ENCODE measurements at regions not wholly inside any gene's neighbourhood (a gene's known extent, or its start where the extent isn't known, plus 50 kb on each side); places are given as distances from the start of the nearest gene placed in this dataset.
"Not testable (repeated sequence)": the region's sequence is repeated elsewhere in the genome, so short reads cannot be mapped to it uniquely, and the experiment has no call there.

GRCh38 chr9:78438780-78439179 lies 141.9 kb downstream of the PSAT1 start:
- FAIRE-seq, result no peak

- peak; percentile 86 for FAIRE-seq
Observed at GRCh38 chr9:78439190-78439865, 142.4 kb downstream of the PSAT1 start.

- FAIRE-seq, result no peak
Observed at GRCh38 chr9:78439866-78440830, 143.2 kb downstream of the PSAT1 start.

GRCh38 chr9:78441396-78441795 lies 144.5 kb downstream of the PSAT1 start:
- no peak for FAIRE-seq

DNA sequence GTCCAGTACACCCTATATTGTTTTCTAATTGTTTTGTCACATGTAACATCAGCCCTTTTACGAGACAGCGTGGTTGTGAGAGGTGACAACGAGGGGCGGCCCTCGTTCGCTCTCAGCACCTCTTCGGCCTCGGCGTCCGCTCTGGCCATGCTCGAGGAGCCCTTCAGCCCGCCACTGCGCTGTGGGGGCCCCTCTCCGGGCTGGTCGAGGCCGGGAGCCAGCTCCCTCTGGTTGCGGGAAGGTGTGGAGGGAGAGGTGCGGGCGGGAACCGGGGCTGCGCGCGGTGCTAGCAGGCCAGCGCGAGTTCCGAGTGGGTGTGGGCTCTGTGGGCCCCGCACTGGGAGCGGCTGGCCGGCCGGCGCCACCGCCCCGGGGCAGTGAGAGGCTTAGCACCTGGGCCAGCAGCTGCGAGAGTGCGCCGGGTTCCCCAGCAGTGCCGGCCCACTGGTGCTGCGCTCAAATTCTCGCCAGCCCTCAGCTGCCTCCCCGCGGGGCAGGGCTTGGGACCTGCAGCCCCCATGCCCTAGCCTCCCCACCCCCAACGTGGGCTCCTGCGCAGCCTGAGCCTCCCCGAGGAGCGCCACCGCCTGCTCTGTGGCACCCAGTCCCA lies 145.0 kb downstream of the PSAT1 start:
- FAIRE-seq, result no peak

DNA sequence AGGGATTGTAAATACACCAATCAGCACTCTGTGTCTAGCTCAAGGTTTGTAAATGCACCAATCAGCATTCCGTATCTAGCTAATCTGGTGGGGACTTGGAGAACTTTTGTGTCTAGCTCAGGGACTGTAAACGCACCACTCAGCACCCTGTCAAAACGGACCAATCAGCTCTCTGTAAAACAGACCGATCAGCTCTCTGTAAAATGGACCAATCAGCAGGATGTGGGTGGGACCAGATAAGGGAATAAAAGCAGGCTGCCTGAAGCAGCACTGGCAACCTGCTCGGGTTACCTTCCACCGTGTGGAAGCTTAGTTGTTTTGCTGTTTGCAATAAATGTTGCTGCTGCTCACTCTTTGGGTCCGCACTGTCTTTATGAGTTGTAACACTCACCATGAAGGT lies 145.7 kb downstream of the PSAT1 start:
- FAIRE-seq, result not testable (repeated sequence)

DNA sequence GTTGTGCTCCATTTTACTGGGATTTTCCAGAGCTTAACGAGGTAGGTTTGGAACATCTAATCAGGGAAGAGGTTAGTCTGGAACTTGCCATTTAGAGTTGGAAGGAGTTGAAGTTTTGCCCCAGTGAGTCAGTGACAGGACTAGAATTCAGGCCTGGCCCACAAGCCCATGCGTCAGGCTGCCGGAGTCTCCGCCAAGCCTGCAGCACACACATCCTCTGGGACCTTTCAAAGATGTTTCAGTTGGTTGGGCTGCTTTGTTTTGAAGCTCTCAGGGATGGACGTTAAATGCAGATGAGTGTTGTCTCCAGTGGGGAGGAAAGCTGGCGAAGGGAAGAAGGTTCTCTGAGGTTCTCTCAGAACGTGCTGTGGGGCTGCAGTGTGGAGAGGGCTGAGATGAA lies 147.0 kb downstream of the PSAT1 start:
- FAIRE-seq, result no peak

GRCh38 chr9:78448960-78449673 lies 152.2 kb downstream of the PSAT1 start:
- FAIRE-seq, result no peak

DNA sequence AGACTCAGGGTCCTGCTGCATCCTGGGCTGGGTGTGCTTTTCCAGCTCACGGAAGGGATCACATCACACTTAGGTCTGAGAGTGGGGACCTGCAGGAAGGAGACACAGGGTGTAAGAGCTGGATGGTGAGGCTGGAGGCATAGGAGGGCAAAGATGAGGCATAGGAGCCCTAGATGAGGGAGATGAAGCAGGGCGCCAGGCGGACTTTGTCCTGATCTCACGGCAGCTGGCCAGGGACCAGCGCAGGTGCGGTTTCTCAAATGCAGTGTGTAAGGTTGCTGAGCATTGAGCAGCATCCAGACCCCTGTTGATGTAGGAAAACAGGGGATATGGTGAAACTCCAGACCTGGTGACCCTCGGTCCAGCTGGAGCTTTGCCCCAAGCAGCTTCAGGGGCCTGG lies 156.5 kb downstream of the PSAT1 start:
- FAIRE-seq, result no peak

- FAIRE-seq, result no peak
Observed at GRCh38 chr9:78462611-78463010, 165.7 kb downstream of the PSAT1 start.

DNA sequence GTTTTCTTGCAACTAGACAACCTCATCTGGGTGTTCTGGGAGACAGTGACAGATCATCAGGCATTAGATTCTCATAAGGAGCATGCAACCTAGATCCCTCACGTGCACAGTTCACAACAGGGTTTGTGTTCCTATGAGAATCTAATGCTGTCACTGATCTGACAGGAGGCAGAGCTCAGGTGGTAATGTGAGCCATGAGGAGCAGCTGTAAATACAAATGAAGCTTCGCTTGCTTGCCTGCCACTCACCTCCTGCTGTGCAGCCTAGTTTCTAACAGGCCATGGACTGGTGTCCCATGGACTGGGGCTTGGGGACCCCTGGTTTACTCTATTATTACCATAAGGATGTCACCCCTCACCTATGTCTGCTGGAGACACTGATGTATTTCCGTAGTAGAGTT lies 166.8 kb downstream of the PSAT1 start:
- no peak for FAIRE-seq

GRCh38 chr9:78468231-78468630 lies 171.3 kb downstream of the PSAT1 start:
- FAIRE-seq, result no peak

DNA sequence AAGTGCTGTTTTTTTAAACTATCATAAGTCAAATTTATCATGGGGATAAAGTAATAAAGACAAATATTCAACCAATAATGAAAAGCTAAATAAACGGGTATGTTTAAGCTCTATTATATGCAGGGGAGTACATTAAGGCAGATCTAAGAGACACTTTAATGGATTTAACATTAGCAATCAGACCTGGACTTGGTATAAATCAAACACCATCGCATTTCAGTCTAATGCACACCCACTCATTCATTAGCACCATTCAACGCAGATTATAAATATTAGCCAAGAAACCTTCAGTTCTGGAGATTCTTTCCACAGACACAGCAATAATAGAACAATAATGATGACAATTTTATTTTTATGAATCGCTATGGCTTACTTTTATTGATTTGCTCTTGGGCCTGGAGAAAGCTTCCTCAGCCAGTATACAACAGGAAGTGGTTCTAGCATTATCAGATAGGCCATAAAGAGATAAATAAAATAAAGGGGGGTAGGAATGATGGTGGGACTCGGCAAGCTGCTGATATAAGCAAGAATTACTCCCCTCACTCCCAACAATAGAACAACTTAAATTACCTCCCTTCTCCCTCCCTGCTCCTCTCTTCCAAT lies 172.2 kb downstream of the PSAT1 start:
- FAIRE-seq, result peak; percentile 17

DNA sequence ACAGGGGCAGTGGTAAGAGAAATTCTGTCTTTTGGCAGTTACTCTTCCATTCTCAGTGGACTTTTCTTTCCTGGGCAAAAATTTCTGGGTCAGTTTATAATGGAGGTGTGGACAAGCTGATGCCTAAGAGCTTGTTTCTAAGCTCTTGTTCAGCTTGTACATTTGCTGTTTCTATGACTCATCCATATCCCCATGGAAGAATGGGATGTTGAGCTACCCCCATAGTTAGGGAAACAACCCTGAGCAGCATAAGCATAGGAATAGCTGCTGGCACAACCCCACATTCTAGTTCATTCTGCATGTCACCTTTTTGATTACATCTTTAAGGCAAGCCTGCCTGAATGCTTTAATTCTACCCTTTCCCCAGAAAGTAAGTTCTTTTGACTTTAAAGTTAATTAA lies 173.3 kb downstream of the PSAT1 start:
- FAIRE-seq, result no peak

GRCh38 chr9:78470741-78471140 lies 173.8 kb downstream of the PSAT1 start:
- no peak for FAIRE-seq

DNA sequence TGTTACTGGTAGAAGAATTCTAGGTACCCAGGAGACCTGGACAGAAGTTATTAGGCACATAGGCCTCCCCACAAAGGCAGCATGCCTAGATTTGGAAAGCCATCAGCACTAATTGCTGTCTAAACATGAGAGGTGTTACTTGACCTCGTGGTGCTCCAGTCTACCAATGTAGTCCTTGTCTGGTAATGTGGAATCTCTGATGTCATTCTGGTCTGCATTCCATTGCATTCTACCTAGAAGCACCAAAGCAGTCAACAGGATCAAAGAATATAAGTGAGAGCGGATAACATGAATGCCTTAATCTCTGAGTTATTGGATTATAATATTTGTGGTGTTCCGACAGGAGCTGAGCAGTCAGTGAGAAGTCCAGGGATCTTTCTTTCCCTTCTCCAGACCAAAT lies 175.2 kb downstream of the PSAT1 start:
- no peak for FAIRE-seq

GRCh38 chr9:78479441-78479840 lies 182.5 kb downstream of the PSAT1 start:
- FAIRE-seq, result no peak

GRCh38 chr9:78486661-78487060 lies 189.7 kb downstream of the PSAT1 start:
- no peak for FAIRE-seq

DNA sequence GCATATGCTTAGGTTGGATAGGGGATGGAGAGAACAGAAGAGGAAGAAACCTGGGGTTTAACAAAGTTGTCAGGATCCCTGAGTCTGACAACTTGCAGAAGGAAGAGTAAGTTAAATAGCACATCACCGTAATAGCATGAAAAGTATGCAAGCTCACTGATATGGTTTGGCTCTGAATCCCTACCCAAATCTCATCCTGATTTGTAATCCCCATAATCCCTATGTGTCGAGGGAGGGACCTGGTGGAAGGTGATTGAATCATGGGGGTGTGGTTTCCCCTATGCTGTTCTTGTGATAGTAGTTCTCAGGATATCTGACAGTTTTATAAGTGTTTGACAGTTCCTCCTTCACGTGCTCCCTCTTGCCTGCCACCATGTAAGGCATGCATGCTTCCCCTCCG lies 193.3 kb downstream of the PSAT1 start:
- FAIRE-seq, result no peak

GRCh38 chr9:78491402-78491801 lies 194.5 kb downstream of the PSAT1 start:
- FAIRE-seq, result no peak

- no peak for FAIRE-seq
Observed at GRCh38 chr9:78493166-78493742, 196.3 kb downstream of the PSAT1 start.

- no peak for FAIRE-seq
Observed at GRCh38 chr9:78502566-78502965, 205.6 kb downstream of the PSAT1 start.

Measured in islet of Langerhans (tissue), 1 donor.